ENCODE measurements at regions not wholly inside any gene's neighbourhood (a gene's known extent, or its start where the extent isn't known, plus 50 kb on each side); places are given as distances from the start of the nearest gene placed in this dataset.
"Not testable (repeated sequence)": the region's sequence is repeated elsewhere in the genome, so short reads cannot be mapped to it uniquely, and the experiment has no call there.

GRCh38 chr5:176060472-176061268 is 92.6 kb upstream of the THOC3 start:
- DNase-seq (ENCODE audit: low read depth): not testable (repeated sequence)

DNA sequence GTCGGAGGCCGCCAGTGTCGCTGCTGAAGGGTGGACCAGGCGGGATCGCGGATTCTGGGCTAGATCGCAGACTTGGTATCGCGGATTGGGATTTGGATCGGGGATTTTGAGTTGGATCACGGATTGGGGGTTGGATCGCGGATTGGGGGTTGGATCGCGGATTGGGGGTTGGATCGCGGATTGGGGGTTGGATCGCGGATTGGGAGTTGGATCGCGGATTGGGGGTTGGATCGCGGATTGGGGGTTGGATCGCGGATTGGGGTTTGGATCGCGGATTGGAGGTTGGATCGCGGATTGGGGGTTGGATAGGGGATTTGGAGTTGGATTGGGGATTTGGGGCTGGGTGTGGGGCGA is 93.1 kb upstream of the THOC3 start:
- DNase-seq (ENCODE audit: low read depth): not testable (repeated sequence)

GRCh38 chr5:176061660-176062059 is 93.5 kb upstream of the THOC3 start:
- DNase-seq (ENCODE audit: low read depth): not testable (repeated sequence)

- DNase-seq (ENCODE audit: low read depth): not testable (repeated sequence)
Observed at GRCh38 chr5:176066262-176066945, 98.3 kb upstream of the THOC3 start.

GRCh38 chr5:176067162-176067561 is 99.0 kb upstream of the THOC3 start:
- DNase-seq (ENCODE audit: low read depth): not testable (repeated sequence)

- not testable (repeated sequence) for DNase-seq (ENCODE audit: low read depth)
Observed at GRCh38 chr5:176067948-176068347, 99.8 kb upstream of the THOC3 start.

DNA sequence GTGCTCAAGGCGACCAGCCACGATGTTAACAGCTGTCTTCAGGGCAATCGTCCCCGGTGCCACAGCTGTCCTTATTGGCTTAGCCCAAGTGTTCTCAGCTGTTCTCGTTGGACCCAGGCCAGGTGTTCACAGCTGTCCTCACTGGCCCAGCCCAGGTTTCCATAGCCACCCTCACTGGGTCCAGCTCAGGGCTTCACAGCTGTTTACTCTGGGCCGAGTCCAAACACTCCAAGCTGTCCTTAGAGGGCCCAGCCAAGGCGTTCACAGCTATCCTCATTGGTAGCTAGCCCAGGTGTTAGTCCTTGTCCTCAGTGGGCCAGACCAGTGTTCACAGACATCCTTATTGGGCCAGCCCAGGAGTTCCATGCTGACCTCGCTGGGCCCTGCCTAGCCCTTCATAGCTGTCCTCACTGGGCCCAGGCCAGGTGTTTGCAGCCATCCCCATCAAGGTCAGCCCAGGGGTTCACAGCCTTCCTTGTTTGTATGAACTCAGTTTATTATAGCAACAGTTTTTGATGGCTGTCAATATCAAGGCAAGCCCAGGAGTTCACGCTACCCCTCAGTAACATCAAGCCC is 106.0 kb upstream of the THOC3 start:
- DNase-seq (ENCODE audit: low read depth): not testable (repeated sequence)

GRCh38 chr5:176083717-176084116 is 115.6 kb upstream of the THOC3 start:
- DNase-seq (ENCODE audit: low read depth): not testable (repeated sequence)

GRCh38 chr5:176103083-176103482 is 135.0 kb upstream of the THOC3 start:
- DNase-seq (ENCODE audit: low read depth): not testable (repeated sequence)

GRCh38 chr5:176112888-176113287 is 125.3 kb upstream of the SIMC1 start:
- not testable (repeated sequence) for DNase-seq (ENCODE audit: low read depth)

- not testable (repeated sequence) for DNase-seq (ENCODE audit: low read depth)
Observed at GRCh38 chr5:176113673-176114335, 124.4 kb upstream of the SIMC1 start.

GRCh38 chr5:176114825-176115224 is 123.4 kb upstream of the SIMC1 start:
- DNase-seq (ENCODE audit: low read depth): not testable (repeated sequence)

- DNase-seq (ENCODE audit: low read depth): not testable (repeated sequence)
Observed at GRCh38 chr5:176117699-176118238, 120.5 kb upstream of the SIMC1 start.

DNA sequence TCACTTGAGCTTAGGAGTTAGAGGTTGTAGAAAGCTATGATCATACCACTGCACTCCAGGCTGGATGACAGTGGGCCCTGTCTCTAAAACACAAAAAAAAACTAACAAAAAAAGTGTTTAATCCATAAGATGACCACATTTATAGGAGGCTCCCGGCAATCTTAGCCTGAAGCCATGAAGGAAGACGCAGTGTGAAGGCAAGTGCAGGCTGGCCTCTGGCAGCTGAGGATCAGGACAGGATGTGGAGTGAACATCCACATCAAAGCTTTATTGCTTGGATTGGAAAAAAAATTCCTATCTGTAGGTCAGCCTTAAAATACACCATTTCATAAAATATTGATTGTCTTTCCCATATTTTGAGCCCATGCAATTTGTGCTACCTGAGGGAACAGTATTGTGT is 115.9 kb upstream of the SIMC1 start:
- not testable (repeated sequence) for DNase-seq (ENCODE audit: low read depth)

DNA sequence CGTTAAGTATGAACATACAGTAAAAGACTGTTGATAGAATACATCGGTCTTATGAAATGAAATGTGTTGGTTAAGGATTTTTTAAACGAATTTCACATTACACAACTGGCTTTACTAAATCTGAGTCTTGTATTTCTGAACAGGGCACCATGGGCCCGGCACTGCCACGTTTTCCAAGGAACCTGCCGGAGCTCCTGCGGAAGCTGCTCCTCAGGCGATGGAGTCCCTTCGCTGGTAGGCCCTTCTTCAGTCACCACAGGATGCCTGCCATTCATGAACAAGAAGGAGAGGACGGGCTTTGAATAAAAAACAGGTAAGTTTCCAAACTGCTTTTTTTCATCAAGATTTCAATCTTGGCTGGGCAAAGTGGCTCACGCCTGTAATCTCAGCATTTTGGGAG is 114.1 kb upstream of the SIMC1 start:
- not testable (repeated sequence) for DNase-seq (ENCODE audit: low read depth)

GRCh38 chr5:176131771-176132170 is 106.5 kb upstream of the SIMC1 start:
- DNase-seq (ENCODE audit: low read depth): no peak

- DNase-seq (ENCODE audit: low read depth): no peak
Observed at GRCh38 chr5:176132471-176133288, 105.5 kb upstream of the SIMC1 start.

- DNase-seq (ENCODE audit: low read depth): no peak
Observed at GRCh38 chr5:176133289-176133870, 104.8 kb upstream of the SIMC1 start.

GRCh38 chr5:176133877-176134276 is 104.3 kb upstream of the SIMC1 start:
- no peak for DNase-seq (ENCODE audit: low read depth)

DNA sequence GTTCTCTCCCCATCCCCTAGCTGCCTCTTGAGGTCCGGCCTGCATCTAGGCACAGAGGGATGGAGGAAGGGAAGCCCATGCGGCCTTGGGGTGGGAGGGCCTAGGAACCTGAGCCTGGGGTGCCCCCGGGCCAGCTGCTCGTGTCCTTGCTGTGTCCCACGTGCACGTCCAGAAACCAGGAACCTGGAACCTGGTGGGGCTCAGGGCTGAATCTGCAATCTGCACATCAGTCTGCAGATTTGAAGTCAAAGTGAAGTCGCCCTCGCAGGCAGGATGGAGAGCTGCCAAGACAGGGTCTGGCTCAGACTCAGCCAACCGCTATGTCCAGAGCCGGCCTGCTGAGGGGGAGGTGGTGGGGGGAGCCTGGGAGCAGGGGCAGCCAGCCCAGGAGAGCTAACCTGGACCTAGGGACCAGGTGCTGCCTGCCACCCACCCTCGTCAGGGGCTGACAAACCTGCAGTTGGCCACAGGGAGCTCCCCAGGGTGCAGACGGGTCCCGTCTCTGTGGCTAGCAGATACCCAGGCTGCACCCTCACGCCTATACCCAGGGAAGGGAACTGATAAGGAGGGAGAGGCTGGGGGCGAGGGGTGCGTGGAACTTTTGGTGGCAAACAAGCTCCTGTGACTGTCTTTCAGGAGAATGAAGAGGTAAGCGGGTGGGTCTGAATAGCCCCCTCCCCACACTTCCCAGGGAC is 103.5 kb upstream of the SIMC1 start:
- no peak for DNase-seq (ENCODE audit: low read depth)
